Hepatocyte (in vitro differentiated cells): ENCODE measurements at regions not wholly inside any gene's neighbourhood (a gene's known extent, or its start where the extent isn't known, plus 50 kb on each side); places are given as distances from the start of the nearest gene placed in this dataset.

Source experiments
- DNase-seq: peaks from one replicate; pipeline ENCODE4 v3.0.0-alpha.2; 2016; ENCODE audit warnings: low spot score
- H2AFZ ChIP-seq: fragments of 200-600 bp; sonication (generic); 2 replicates; pipeline ENCODE4 v1.6.0; 2016; ENCODE audit warnings: antibody characterized with exemption, mild to moderate bottlenecking
- H3K27ac ChIP-seq: fragments of 200-600 bp; sonication (generic); 2 replicates; pipeline ENCODE4 v1.5.1; 2016; ENCODE audit warnings: mild to moderate bottlenecking
- H3K27me3 ChIP-seq: fragments of 200-600 bp; sonication (generic); 2 replicates; pipeline ENCODE4 v1.6.1; 2016
- H3K36me3 ChIP-seq: fragments of 200-600 bp; sonication (generic); replicated peaks from 2 replicates; pipeline ENCODE4 v1.5.1; 2016; ENCODE audit warnings: low read depth; ENCODE audit not compliant: insufficient read depth
- H3K4me1 ChIP-seq: fragments of 200-600 bp; sonication (generic); 2 replicates; pipeline ENCODE4 v1.5.1; 2016; ENCODE audit warnings: mild to moderate bottlenecking, moderate library complexity; ENCODE audit not compliant: insufficient read depth
- H3K4me2 ChIP-seq: fragments of 200-600 bp; sonication (generic); 2 replicates; pipeline ENCODE4 v1.6.0; 2016
- H3K4me3 ChIP-seq: fragments of 200-600 bp; sonication (generic); 2 replicates; pipeline ENCODE4 v1.5.1; 2016; ENCODE audit warnings: mild to moderate bottlenecking
- H3K79me2 ChIP-seq: fragments of 200-600 bp; sonication (generic); 2 replicates; pipeline ENCODE4 v1.6.0; 2017; ENCODE audit warnings: mild to moderate bottlenecking
- H3K9me2 ChIP-seq: fragments of 200-600 bp; sonication (generic); replicated peaks from 2 replicates; pipeline ENCODE4 v1.6.0; 2017; ENCODE audit warnings: mild to moderate bottlenecking; ENCODE audit not compliant: insufficient read depth
- H3K9me3 ChIP-seq: fragments of 200-600 bp; sonication (generic); 2 replicates; pipeline ENCODE4 v1.5.1; 2016; ENCODE audit warnings: low read depth, mild to moderate bottlenecking
- H4K20me1 ChIP-seq: fragments of 200-600 bp; sonication (generic); 2 replicates; pipeline ENCODE4 v1.6.0; 2016; ENCODE audit warnings: mild to moderate bottlenecking; ENCODE audit not compliant: insufficient read depth, poor library complexity, severe bottlenecking
- CTCF ChIP-seq: fragments of 200-600 bp; sonication (generic); IDR thresholded peaks from 2 replicates; pipeline ENCODE4 v1.5.1; 2016; ENCODE audit warnings: antibody characterized with exemption, mild to moderate bottlenecking; ENCODE audit not compliant: poor library complexity
- EZH2 ChIP-seq: fragments of 200-600 bp; sonication (generic); IDR thresholded peaks from 2 replicates; pipeline ENCODE4 v1.6.1; 2016; ENCODE audit warnings: antibody characterized with exemption, mild to moderate bottlenecking, borderline replicate concordance
- EZH2phosphoT487 ChIP-seq: fragments of 200-600 bp; sonication (generic); IDR thresholded peaks from one replicate; pipeline ENCODE4 v1.6.1; 2018; ENCODE audit warnings: antibody characterized with exemption, mild to moderate bottlenecking, low read depth, moderate library complexity; ENCODE audit not compliant: unreplicated experiment, severe bottlenecking
- WGBS: methylation state at CpG from one replicate; pipeline ENCODE4 v1.1.6; 2016; ENCODE audit warnings: low lambda C conversion rate; ENCODE audit errors: missing lambda C conversion rate; 5-methylcytosine and 5-hydroxymethylcytosine counted together

- H3K4me1 ChIP-seq: no peaks in the 10 kb centered on the region
- H3K27ac ChIP-seq: no peak overlapping the region
- H3K9me2 ChIP-seq: no peaks in the 10 kb centered on the region
- no peaks in the 10 kb centered on the region for H4K20me1 ChIP-seq
- H3K36me3 ChIP-seq: no peaks in the 10 kb centered on the region
- no peaks in the 10 kb centered on the region for H3K79me2 ChIP-seq
- DNase-seq: no peak
- 74% methylated on average over 5 of the region's 5 CpGs for WGBS
- H3K4me3 ChIP-seq: no peak overlapping the region
- no peak overlapping the region for H3K4me2 ChIP-seq
- H3K27me3 ChIP-seq: no peaks in the 10 kb centered on the region
- no peak overlapping the region for H2AFZ ChIP-seq
- no peaks in the 10 kb centered on the region for H3K9me3 ChIP-seq
- TF ChIP-seq EZH2 (no peak), CTCF (no peak), EZH2phosphoT487 (no peak)
Measured at GRCh38 chr1:192949783-192950182, 109.4 kb downstream of the UCHL5 start.

- Histone ChIP-seq H2AFZ (no peak overlapping the region), H3K36me3 (no peaks in the 10 kb centered on the region), H3K27me3 (no peaks in the 10 kb centered on the region), H3K9me2 (no peaks in the 10 kb centered on the region), H3K4me2 (no peak overlapping the region), H3K79me2 (no peaks in the 10 kb centered on the region), H3K27ac (no peak overlapping the region), H3K4me3 (no peak overlapping the region), H3K9me3 (no peaks in the 10 kb centered on the region), H4K20me1 (no peaks in the 10 kb centered on the region), H3K4me1 (no peaks in the 10 kb centered on the region)
- no peak for DNase-seq
- TF ChIP-seq EZH2 (no peak), CTCF (no peak), EZH2phosphoT487 (no peak)
- WGBS: 96% methylated on average over 3 of the region's 3 CpGs
Measured at GRCh38 chr1:192950926-192951325, 108.2 kb downstream of the UCHL5 start.

- H2AFZ ChIP-seq: no peak overlapping the region
- H4K20me1 ChIP-seq: no peaks in the 10 kb centered on the region
- H3K27me3 ChIP-seq: no peaks in the 10 kb centered on the region
- peak; percentile 28 for DNase-seq
- no peaks in the 10 kb centered on the region for H3K36me3 ChIP-seq
- H3K4me2 ChIP-seq: no peak overlapping the region
- WGBS: 82% methylated on average over 6 of the region's 6 CpGs
- no peak overlapping the region for H3K4me3 ChIP-seq
- no peaks in the 10 kb centered on the region for H3K79me2 ChIP-seq
- TF ChIP-seq EZH2phosphoT487: no peak
- no peak for TF ChIP-seq EZH2
- TF ChIP-seq CTCF: no peak
- no peaks in the 10 kb centered on the region for H3K4me1 ChIP-seq
- H3K9me2 ChIP-seq: no peaks in the 10 kb centered on the region
- no peak overlapping the region for H3K27ac ChIP-seq
- H3K9me3 ChIP-seq: no peaks in the 10 kb centered on the region
Measured at GRCh38 chr1:192951691-192952460, 107.3 kb downstream of the UCHL5 start.
